GM20000 (cell line): ENCODE measurements at regions not wholly inside any gene's neighbourhood (a gene's known extent, or its start where the extent isn't known, plus 50 kb on each side); places are given as distances from the start of the nearest gene placed in this dataset.

ENCODE experiments used
- DNase-seq: peaks from one replicate; pipeline ENCODE4 v3.0.0; 2012; ENCODE audit warnings: low spot score
- CTCF ChIP-seq: IDR thresholded peaks from 2 replicates; pipeline ENCODE4 v1.5.1; 2012; ENCODE audit warnings: mild to moderate bottlenecking, control low read depth; ENCODE audit errors: extremely low read depth, missing control alignments

- TF ChIP-seq CTCF: no peak
These were observed 524.4 kb downstream of the PTPRC start for GRCh38 chr1:199163267-199163666.

GRCh38 chr1:199163670-199164069 is 524.8 kb downstream of the PTPRC start:
- no peak for DNase-seq

More at GRCh38 chr1:199163267-199163666, 524.4 kb downstream of the PTPRC start:
- DNase-seq: no peak

GRCh38 chr1:199167460-199167859 is 528.6 kb downstream of the PTPRC start:
- no peak for DNase-seq
- no peak for TF ChIP-seq CTCF

More at GRCh38 chr1:199163670-199164069, 524.8 kb downstream of the PTPRC start:
- TF ChIP-seq CTCF: no peak

GRCh38 chr1:199168888-199169585 is 530.2 kb downstream of the PTPRC start:
- DNase-seq: no peak
- TF ChIP-seq CTCF: no peak

GRCh38 chr1:199170711-199171110 is 531.9 kb downstream of the PTPRC start:
- DNase-seq: no peak
- no peak for TF ChIP-seq CTCF

- TF ChIP-seq CTCF: no peak
- no peak for DNase-seq
These were observed 533.6 kb downstream of the PTPRC start for GRCh38 chr1:199172171-199173124.

GRCh38 chr1:199173356-199173755 is 534.5 kb downstream of the PTPRC start:
- no peak for TF ChIP-seq CTCF
- peak; percentile 54 for DNase-seq
